Tibial nerve (tissue), 4 donors: ENCODE measurements at regions not wholly inside any gene's neighbourhood (a gene's known extent, or its start where the extent isn't known, plus 50 kb on each side); places are given as distances from the start of the nearest gene placed in this dataset.

Source experiments
- DNase-seq, 2 donors: peaks; one replicate each; pipeline ENCODE4 v3.0.0-alpha.2; 2019; ENCODE audit warnings: low spot score in 2 of 2
- H3K27ac ChIP-seq, 4 donors: fragments of 200-600 bp; sonication (generic) in 3 of 4; one replicate each; pipeline ENCODE4 v1.5.1; 2017 to 2019; ENCODE audit warnings: mild to moderate bottlenecking in 1 of 4
- H3K27me3 ChIP-seq, 2 donors: fragments of 200-600 bp; sonication (generic) in 1 of 2; one replicate each; pipeline versions ENCODE4 v1.5.1 to v1.6.0; 2017 to 2019
- H3K36me3 ChIP-seq, 3 donors: fragments of 200-600 bp; sonication (generic); one replicate each; pipeline ENCODE4 v1.5.1; 2018 to 2019
- H3K4me1 ChIP-seq, 4 donors: fragments of 200-600 bp; sonication (generic) in 3 of 4; one replicate each; pipeline ENCODE4 v1.5.1; 2017 to 2019
- H3K4me3 ChIP-seq, 4 donors: fragments of 200-600 bp; sonication (generic) in 3 of 4; one replicate each; pipeline ENCODE4 v1.5.1; 2017 to 2019; ENCODE audit warnings: mild to moderate bottlenecking in 1 of 4, moderate library complexity in 1 of 4
- H3K9me3 ChIP-seq, 4 donors: fragments of 200-600 bp; sonication (generic) in 3 of 4; one replicate each; pipeline ENCODE4 v1.5.1; 2017 to 2019
- CTCF ChIP-seq, 5 experiments: fragments of 200-600 bp in 3 of 5; fragments of 450-650 bp in 2 of 5; sonication (generic) in 3 of 5; IDR thresholded peaks; one replicate each; pipeline ENCODE4 v1.5.1; 2016 to 2019; ENCODE audit warnings: antibody characterized with exemption in 5 of 5, mild to moderate bottlenecking in 3 of 5, moderate library complexity in 2 of 5
- EP300 ChIP-seq, 2 donors: sonication (generic); formaldehyde crosslinking; IDR thresholded peaks; one replicate each; pipeline ENCODE4 v1.6.1; 2017; ENCODE audit warnings: antibody characterized with exemption in 2 of 2, mild to moderate bottlenecking in 1 of 2
- POLR2A ChIP-seq, 2 donors: fragments of 450-650 bp; IDR thresholded peaks; one replicate each; pipeline ENCODE4 v1.6.1; 2017; ENCODE audit warnings: antibody characterized with exemption in 2 of 2, mild to moderate bottlenecking in 2 of 2, moderate library complexity in 2 of 2
- WGBS, 2 donors: methylation state at CpG; one replicate each; pipeline ENCODE4 v1.1.5; 2018; 5-methylcytosine and 5-hydroxymethylcytosine counted together

GRCh38 chr5:145280806-145281205 lies 554.3 kb downstream of the PRELID2 start:
- 97 to 99% methylated on average over 2 of the region's 2 CpGs for WGBS, 2 donors
- H3K4me1 ChIP-seq: no peaks in the 10 kb centered on the region
- H3K4me3 ChIP-seq: no peak overlapping the region
- no peaks in the 10 kb centered on the region for H3K9me3 ChIP-seq
- no peak overlapping the region for H3K27ac ChIP-seq
- TF ChIP-seq CTCF (IDR thresholded peaks at IDR 0.05): no peak
- TF ChIP-seq EP300 (IDR thresholded peaks at IDR 0.05): no peak
- no peak for TF ChIP-seq POLR2A (IDR thresholded peaks at IDR 0.05)
- no peaks in the 10 kb centered on the region for H3K36me3 ChIP-seq
- no peaks in the 10 kb centered on the region for H3K27me3 ChIP-seq
- no peak for DNase-seq

GRCh38 chr5:145280214-145280613 lies 554.9 kb downstream of the PRELID2 start:
- Histone ChIP-seq H3K4me1 (no peaks in the 10 kb centered on the region), H3K36me3 (no peaks in the 10 kb centered on the region), H3K27me3 (no peaks in the 10 kb centered on the region), H3K4me3 (no peak overlapping the region), H3K9me3 (no peaks in the 10 kb centered on the region), H3K27ac (no peak overlapping the region)
- DNase-seq: no peak
- TF ChIP-seq CTCF (IDR thresholded peaks at IDR 0.05) (no peak), POLR2A (IDR thresholded peaks at IDR 0.05) (no peak), EP300 (IDR thresholded peaks at IDR 0.05) (no peak)
- 86 to 88% methylated on average over 3 of the region's 3 CpGs for WGBS, 2 donors

- Histone ChIP-seq H3K4me3 (no peak overlapping the region), H3K27me3 (no peaks in the 10 kb centered on the region), H3K36me3 (no peaks in the 10 kb centered on the region), H3K4me1 (no peaks in the 10 kb centered on the region), H3K27ac (no peak overlapping the region), H3K9me3 (peaks cover 0 to 10% (median 0%) of the 10 kb centered on the region in 4 donors)
- TF ChIP-seq CTCF (IDR thresholded peaks at IDR 0.05) (no peak), POLR2A (IDR thresholded peaks at IDR 0.05) (no peak), EP300 (IDR thresholded peaks at IDR 0.05) (no peak)
- DNase-seq: no peak
Observed at GRCh38 chr5:145260670-145261069, 574.5 kb downstream of the PRELID2 start.

GRCh38 chr5:145247745-145248040 lies 587.4 kb downstream of the PRELID2 start:
- Histone ChIP-seq H3K27me3 (no peaks in the 10 kb centered on the region), H3K9me3 (no peaks in the 10 kb centered on the region), H3K36me3 (no peaks in the 10 kb centered on the region), H3K4me1 (peaks cover 0 to 16% (median 0%) of the 10 kb centered on the region in 4 donors), H3K4me3 (no peak overlapping the region), H3K27ac (no peak overlapping the region)
- no peak for TF ChIP-seq EP300 (IDR thresholded peaks at IDR 0.05)
- TF ChIP-seq POLR2A (IDR thresholded peaks at IDR 0.05): no peak
- TF ChIP-seq CTCF (IDR thresholded peaks at IDR 0.05): no peak
- 87 to 95% methylated on average over 2 of the region's 2 CpGs for WGBS, 2 donors
- DNase-seq: no peak

- WGBS, 2 donors: 69 to 75% methylated on average over 4 of the region's 4 CpGs
- Histone ChIP-seq H3K27me3 (no peaks in the 10 kb centered on the region), H3K4me1 (peaks cover 0 to 16% (median 0%) of the 10 kb centered on the region in 4 donors), H3K4me3 (no peak overlapping the region), H3K9me3 (no peaks in the 10 kb centered on the region), H3K27ac (no peak overlapping the region), H3K36me3 (no peaks in the 10 kb centered on the region)
- TF ChIP-seq CTCF (IDR thresholded peaks at IDR 0.05) (no peak), POLR2A (IDR thresholded peaks at IDR 0.05) (no peak), EP300 (IDR thresholded peaks at IDR 0.05) (no peak)
- DNase-seq: no peak
Observed at GRCh38 chr5:145246961-145247744, 588.0 kb downstream of the PRELID2 start.
